ENCODE measurements at regions not wholly inside any gene's neighbourhood (a gene's known extent, or its start where the extent isn't known, plus 50 kb on each side); places are given as distances from the start of the nearest gene placed in this dataset.
"Not testable (repeated sequence)": the region's sequence is repeated elsewhere in the genome, so short reads cannot be mapped to it uniquely, and the experiment has no call there.

DNA sequence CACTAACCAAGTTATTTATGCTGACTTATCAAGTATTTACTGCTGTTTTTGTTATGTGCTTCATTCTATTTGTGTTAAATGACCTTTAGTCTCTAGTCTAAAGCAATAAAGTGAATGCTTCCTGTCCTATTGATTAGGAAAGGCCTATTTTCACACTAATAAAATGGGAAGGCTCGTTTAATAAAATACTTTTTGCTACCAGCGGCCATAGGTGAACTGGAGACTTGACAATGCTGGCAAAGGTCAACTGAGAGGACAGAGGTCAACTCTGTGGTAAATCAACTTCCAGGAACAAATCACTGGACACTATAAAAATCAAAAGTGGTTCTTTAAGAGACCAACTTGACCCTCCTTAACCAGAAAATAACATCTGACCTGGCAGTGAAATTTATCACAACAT is 634.3 kb downstream of the ISL1 start (continued):
- TF ChIP-seq GRHL2 (CRISPR knock-in tag; IDR thresholded peaks at IDR 0.05; ENCODE audit: insufficient replicate concordance, severe bottlenecking), result no peak

DNA sequence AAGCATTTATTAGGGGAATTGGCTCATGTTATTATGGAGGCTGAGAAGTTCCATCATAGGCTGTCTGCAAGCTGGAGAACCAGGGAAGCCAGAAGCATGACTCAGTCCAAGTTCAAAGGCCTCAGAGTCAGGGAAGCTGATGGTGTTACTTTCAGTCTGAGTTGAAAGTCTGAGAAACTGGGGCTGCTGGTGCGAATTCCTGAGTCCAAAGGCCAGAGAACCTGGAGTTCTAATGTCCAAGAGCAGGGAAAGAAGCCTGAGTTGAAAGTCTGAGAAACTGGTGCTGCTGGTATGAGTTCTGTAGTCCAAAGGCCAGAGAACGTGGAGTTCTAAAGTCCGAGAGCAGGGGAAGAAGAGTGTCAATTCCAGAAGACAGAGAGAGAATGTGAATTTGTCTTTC is 641.1 kb downstream of the ISL1 start:
- ATAC-seq (no peak), DNase-seq (ENCODE audit: low spot score) (no peak)
- no peaks in the 10 kb centered on the region for H3K27me3 Mint-ChIP-seq (ENCODE audit: low read depth)
- H3K27ac Mint-ChIP-seq, result no peak overlapping the region
- CTCF ChIA-PET, result no interaction called here
- H3K9me3 Mint-ChIP-seq, result peaks cover 3% of the 10 kb centered on the region
- POLR2A ChIA-PET, result no interaction called here
- H3K4me1 Mint-ChIP-seq, result no peaks in the 10 kb centered on the region
- TF ChIP-seq NR3C1 (CRISPR knock-in tag; conservative IDR thresholded peaks at IDR 0.05; ENCODE audit: low read depth) (no peak), ZNF219 (CRISPR knock-in tag; IDR thresholded peaks at IDR 0.05; ENCODE audit: borderline replicate concordance) (no peak), CBFB (CRISPR knock-in tag; IDR thresholded peaks at IDR 0.05; ENCODE audit: low read depth) (no peak), TEAD1 (CRISPR knock-in tag; IDR thresholded peaks at IDR 0.05) (no peak), JAZF1 (CRISPR knock-in tag; IDR thresholded peaks at IDR 0.05) (no peak), SP1 (CRISPR knock-in tag; conservative IDR thresholded peaks at IDR 0.05) (no peak), ZBTB21 (CRISPR knock-in tag; IDR thresholded peaks at IDR 0.05; ENCODE audit: borderline replicate concordance) (no peak), OVOL2 (CRISPR knock-in tag; IDR thresholded peaks at IDR 0.05; ENCODE audit: borderline replicate concordance) (no peak), RELA (CRISPR knock-in tag; IDR thresholded peaks at IDR 0.05; ENCODE audit: borderline replicate concordance) (no peak), ZNF671 (CRISPR knock-in tag; IDR thresholded peaks at IDR 0.05) (no peak), TCF7 (CRISPR knock-in tag; IDR thresholded peaks at IDR 0.05; ENCODE audit: low read depth) (no peak), ZNF263 (CRISPR knock-in tag; IDR thresholded peaks at IDR 0.05; ENCODE audit: low read depth) (no peak), ETV6 (CRISPR knock-in tag; IDR thresholded peaks at IDR 0.05) (no peak)
- TF ChIP-seq, protein P1, sequence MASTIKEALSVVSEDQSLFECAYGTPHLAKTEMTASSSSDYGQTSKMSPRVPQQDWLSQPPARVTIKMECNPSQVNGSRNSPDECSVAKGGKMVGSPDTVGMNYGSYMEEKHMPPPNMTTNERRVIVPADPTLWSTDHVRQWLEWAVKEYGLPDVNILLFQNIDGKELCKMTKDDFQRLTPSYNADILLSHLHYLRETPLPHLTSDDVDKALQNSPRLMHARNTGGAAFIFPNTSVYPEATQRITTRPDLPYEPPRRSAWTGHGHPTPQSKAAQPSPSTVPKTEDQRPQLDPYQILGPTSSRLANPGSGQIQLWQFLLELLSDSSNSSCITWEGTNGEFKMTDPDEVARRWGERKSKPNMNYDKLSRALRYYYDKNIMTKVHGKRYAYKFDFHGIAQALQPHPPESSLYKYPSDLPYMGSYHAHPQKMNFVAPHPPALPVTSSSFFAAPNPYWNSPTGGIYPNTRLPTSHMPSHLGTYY (CRISPR knock-in tag; IDR thresholded peaks at IDR 0.05), result no peak
- TF ChIP-seq, protein P2, sequence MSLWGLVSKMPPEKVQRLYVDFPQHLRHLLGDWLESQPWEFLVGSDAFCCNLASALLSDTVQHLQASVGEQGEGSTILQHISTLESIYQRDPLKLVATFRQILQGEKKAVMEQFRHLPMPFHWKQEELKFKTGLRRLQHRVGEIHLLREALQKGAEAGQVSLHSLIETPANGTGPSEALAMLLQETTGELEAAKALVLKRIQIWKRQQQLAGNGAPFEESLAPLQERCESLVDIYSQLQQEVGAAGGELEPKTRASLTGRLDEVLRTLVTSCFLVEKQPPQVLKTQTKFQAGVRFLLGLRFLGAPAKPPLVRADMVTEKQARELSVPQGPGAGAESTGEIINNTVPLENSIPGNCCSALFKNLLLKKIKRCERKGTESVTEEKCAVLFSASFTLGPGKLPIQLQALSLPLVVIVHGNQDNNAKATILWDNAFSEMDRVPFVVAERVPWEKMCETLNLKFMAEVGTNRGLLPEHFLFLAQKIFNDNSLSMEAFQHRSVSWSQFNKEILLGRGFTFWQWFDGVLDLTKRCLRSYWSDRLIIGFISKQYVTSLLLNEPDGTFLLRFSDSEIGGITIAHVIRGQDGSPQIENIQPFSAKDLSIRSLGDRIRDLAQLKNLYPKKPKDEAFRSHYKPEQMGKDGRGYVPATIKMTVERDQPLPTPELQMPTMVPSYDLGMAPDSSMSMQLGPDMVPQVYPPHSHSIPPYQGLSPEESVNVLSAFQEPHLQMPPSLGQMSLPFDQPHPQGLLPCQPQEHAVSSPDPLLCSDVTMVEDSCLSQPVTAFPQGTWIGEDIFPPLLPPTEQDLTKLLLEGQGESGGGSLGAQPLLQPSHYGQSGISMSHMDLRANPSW (CRISPR knock-in tag; conservative IDR thresholded peaks at IDR 0.05; ENCODE audit: low read depth), result no peak
- TF ChIP-seq, protein P3, sequence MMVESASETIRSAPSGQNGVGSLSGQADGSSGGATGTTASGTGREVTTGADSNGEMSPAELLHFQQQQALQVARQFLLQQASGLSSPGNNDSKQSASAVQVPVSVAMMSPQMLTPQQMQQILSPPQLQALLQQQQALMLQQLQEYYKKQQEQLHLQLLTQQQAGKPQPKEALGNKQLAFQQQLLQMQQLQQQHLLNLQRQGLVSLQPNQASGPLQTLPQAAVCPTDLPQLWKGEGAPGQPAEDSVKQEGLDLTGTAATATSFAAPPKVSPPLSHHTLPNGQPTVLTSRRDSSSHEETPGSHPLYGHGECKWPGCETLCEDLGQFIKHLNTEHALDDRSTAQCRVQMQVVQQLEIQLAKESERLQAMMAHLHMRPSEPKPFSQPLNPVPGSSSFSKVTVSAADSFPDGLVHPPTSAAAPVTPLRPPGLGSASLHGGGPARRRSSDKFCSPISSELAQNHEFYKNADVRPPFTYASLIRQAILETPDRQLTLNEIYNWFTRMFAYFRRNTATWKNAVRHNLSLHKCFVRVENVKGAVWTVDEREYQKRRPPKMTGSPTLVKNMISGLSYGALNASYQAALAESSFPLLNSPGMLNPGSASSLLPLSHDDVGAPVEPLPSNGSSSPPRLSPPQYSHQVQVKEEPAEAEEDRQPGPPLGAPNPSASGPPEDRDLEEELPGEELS (CRISPR knock-in tag; IDR thresholded peaks at IDR 0.05), result no peak
- H3K4me3 Mint-ChIP-seq, result no peak overlapping the region
- no peaks in the 10 kb centered on the region for H3K36me3 Mint-ChIP-seq

DNA sequence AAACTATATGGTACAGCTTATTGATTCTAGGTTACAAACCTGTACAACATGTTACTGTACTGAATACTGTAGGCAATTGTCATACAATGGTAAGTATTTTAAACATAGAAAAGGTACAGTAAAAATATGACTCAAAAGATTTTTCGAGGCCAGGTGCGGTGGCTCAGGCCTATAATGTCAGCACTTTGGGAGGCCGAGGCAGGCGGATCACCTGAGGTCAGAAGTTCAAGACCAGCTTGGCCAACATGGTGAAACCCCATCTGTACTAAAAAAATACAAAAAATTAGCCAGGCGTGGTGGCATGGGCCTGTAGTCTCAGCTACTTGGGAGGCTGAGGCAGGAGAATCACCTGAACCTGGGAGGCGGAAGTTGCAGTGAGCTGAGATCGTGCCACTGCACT is 646.6 kb downstream of the ISL1 start:
- H3K27me3 Mint-ChIP-seq (ENCODE audit: low read depth); ATAC-seq; H3K4me1 Mint-ChIP-seq; H3K36me3 Mint-ChIP-seq; POLR2A ChIA-PET; CTCF ChIA-PET; H3K27ac Mint-ChIP-seq; H3K9me3 Mint-ChIP-seq; DNase-seq (ENCODE audit: low spot score); H3K4me3 Mint-ChIP-seq: not testable (repeated sequence)

DNA sequence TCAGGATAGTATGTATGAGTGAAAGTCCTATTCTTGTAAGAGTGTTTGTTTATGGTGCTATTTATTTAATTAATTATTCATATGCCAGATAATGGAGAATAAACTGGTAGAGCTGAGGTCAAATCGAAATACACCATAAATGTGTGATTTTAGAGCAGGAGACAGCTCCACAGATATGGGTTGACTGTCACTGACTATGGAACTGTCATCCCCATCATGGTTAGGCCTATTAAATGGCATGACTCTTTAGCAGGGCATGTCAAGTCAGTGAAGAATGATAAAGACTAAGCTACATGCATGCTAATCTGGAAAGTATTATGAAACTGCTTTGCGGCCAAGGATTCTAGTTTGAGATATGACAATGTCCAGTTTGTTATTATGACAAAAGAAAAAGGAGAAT is 658.6 kb downstream of the ISL1 start:
- no peak for ATAC-seq
- Mint-ChIP-seq H3K4me3 (no peak overlapping the region), H3K27ac (no peak overlapping the region), H3K4me1 (peaks cover 18% of the 10 kb centered on the region), H3K27me3 (ENCODE audit: low read depth) (no peaks in the 10 kb centered on the region), H3K36me3 (no peaks in the 10 kb centered on the region), H3K9me3 (no peaks in the 10 kb centered on the region)
- no peak for DNase-seq (ENCODE audit: low spot score)
- ChIA-PET POLR2A (no interaction called here), CTCF (no interaction called here)
- TF ChIP-seq, protein P4, sequence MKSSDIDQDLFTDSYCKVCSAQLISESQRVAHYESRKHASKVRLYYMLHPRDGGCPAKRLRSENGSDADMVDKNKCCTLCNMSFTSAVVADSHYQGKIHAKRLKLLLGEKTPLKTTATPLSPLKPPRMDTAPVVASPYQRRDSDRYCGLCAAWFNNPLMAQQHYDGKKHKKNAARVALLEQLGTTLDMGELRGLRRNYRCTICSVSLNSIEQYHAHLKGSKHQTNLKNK (CRISPR knock-in tag; IDR thresholded peaks at IDR 0.05), result no peak
- TF ChIP-seq, protein P5, sequence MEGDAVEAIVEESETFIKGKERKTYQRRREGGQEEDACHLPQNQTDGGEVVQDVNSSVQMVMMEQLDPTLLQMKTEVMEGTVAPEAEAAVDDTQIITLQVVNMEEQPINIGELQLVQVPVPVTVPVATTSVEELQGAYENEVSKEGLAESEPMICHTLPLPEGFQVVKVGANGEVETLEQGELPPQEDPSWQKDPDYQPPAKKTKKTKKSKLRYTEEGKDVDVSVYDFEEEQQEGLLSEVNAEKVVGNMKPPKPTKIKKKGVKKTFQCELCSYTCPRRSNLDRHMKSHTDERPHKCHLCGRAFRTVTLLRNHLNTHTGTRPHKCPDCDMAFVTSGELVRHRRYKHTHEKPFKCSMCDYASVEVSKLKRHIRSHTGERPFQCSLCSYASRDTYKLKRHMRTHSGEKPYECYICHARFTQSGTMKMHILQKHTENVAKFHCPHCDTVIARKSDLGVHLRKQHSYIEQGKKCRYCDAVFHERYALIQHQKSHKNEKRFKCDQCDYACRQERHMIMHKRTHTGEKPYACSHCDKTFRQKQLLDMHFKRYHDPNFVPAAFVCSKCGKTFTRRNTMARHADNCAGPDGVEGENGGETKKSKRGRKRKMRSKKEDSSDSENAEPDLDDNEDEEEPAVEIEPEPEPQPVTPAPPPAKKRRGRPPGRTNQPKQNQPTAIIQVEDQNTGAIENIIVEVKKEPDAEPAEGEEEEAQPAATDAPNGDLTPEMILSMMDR (IDR thresholded peaks at IDR 0.05), result no peak
- TF ChIP-seq ATF1 (CRISPR knock-in tag; IDR thresholded peaks at IDR 0.05) (no peak), SOX15 (CRISPR knock-in tag; IDR thresholded peaks at IDR 0.05) (no peak)
- TF ChIP-seq, protein P6, sequence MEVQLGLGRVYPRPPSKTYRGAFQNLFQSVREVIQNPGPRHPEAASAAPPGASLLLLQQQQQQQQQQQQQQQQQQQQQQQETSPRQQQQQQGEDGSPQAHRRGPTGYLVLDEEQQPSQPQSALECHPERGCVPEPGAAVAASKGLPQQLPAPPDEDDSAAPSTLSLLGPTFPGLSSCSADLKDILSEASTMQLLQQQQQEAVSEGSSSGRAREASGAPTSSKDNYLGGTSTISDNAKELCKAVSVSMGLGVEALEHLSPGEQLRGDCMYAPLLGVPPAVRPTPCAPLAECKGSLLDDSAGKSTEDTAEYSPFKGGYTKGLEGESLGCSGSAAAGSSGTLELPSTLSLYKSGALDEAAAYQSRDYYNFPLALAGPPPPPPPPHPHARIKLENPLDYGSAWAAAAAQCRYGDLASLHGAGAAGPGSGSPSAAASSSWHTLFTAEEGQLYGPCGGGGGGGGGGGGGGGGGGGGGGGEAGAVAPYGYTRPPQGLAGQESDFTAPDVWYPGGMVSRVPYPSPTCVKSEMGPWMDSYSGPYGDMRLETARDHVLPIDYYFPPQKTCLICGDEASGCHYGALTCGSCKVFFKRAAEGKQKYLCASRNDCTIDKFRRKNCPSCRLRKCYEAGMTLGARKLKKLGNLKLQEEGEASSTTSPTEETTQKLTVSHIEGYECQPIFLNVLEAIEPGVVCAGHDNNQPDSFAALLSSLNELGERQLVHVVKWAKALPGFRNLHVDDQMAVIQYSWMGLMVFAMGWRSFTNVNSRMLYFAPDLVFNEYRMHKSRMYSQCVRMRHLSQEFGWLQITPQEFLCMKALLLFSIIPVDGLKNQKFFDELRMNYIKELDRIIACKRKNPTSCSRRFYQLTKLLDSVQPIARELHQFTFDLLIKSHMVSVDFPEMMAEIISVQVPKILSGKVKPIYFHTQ (CRISPR knock-in tag; IDR thresholded peaks at IDR 0.05), result no peak

Data from WTC11 (cell line).